IPS DF 6.9 (cell line): ENCODE measurements at regions not wholly inside any gene's neighbourhood (a gene's known extent, or its start where the extent isn't known, plus 50 kb on each side); places are given as distances from the start of the nearest gene placed in this dataset.

Source experiments
- DNase-seq: peaks from one replicate; pipeline ENCODE4 v3.0.0-alpha.2; 2013; ENCODE audit warnings: low read depth, low spot score
- H3K27ac ChIP-seq: one replicate; pipeline ENCODE4 v1.5.1; 2013; ENCODE audit warnings: low read length, control low read depth
- H3K27me3 ChIP-seq: 2 replicates; pipeline ENCODE4 v1.6.1; 2013; ENCODE audit warnings: mild to moderate bottlenecking, low read length; ENCODE audit not compliant: control insufficient read depth, insufficient read depth
- H3K36me3 ChIP-seq: 2 replicates; pipeline ENCODE4 v1.6.1; 2013; ENCODE audit warnings: low read length; ENCODE audit not compliant: control insufficient read depth, insufficient read depth
- H3K4me1 ChIP-seq: 2 replicates; pipeline ENCODE4 v1.6.1; 2013; ENCODE audit warnings: low read length; ENCODE audit not compliant: control insufficient read depth, insufficient read depth
- H3K4me3 ChIP-seq: 2 replicates; pipeline ENCODE4 v1.5.1; 2013; ENCODE audit warnings: mild to moderate bottlenecking, low read length
- H3K9me3 ChIP-seq: 2 replicates; pipeline ENCODE4 v1.6.1; 2013; ENCODE audit warnings: low read length, inconsistent platforms; ENCODE audit not compliant: control insufficient read depth, insufficient read depth
- WGBS: extraction: QIAGEN DNeasy Blood & Tissue Kit; methylation state at CpG from one replicate; pipeline ENCODE4 v1.1.7; 2013; ENCODE audit warnings: mixed read lengths, missing lambda C conversion rate; ENCODE audit not compliant: insufficient read length, insufficient coverage; 5-methylcytosine and 5-hydroxymethylcytosine counted together

- H3K27ac ChIP-seq = no peak overlapping the region
- H3K4me1 ChIP-seq = no peaks in the 10 kb centered on the region
- no CpG with 5 or more reads among the region's 1 CpG for WGBS
- H3K36me3 ChIP-seq = no peaks in the 10 kb centered on the region
- no peak for DNase-seq
- no peaks in the 10 kb centered on the region for H3K9me3 ChIP-seq
- no peaks in the 10 kb centered on the region for H3K27me3 ChIP-seq
- no peak overlapping the region for H3K4me3 ChIP-seq
Measured at GRCh38 chr5:91223886-91224285, 159.2 kb downstream of the ARRDC3 start.

GRCh38 chr5:91222482-91222881 lies 160.6 kb downstream of the ARRDC3 start:
- no peaks in the 10 kb centered on the region for H3K27me3 ChIP-seq
- WGBS = no CpG with 5 or more reads among the region's 5 CpGs
- no peak overlapping the region for H3K4me3 ChIP-seq
- DNase-seq = no peak
- H3K27ac ChIP-seq = no peak overlapping the region
- H3K9me3 ChIP-seq = no peaks in the 10 kb centered on the region
- H3K36me3 ChIP-seq = no peaks in the 10 kb centered on the region
- H3K4me1 ChIP-seq = no peaks in the 10 kb centered on the region

GRCh38 chr5:91221917-91222316 lies 161.2 kb downstream of the ARRDC3 start:
- DNase-seq = no peak
- Histone ChIP-seq H3K4me3 (no peak overlapping the region), H3K27ac (no peak overlapping the region), H3K36me3 (no peaks in the 10 kb centered on the region), H3K9me3 (no peaks in the 10 kb centered on the region), H3K4me1 (no peaks in the 10 kb centered on the region), H3K27me3 (no peaks in the 10 kb centered on the region)
- no CpG with 5 or more reads among the region's 1 CpG for WGBS

GRCh38 chr5:91219803-91220371 lies 163.2 kb downstream of the ARRDC3 start:
- Histone ChIP-seq H3K4me3 (no peak overlapping the region), H3K27ac (no peak overlapping the region)
- WGBS = no CpG with 5 or more reads among the region's 3 CpGs

GRCh38 chr5:91219091-91219802 lies 163.9 kb downstream of the ARRDC3 start:
- Histone ChIP-seq H3K36me3 (no peaks in the 10 kb centered on the region), H3K27me3 (no peaks in the 10 kb centered on the region), H3K4me3 (no peak overlapping the region), H3K9me3 (no peaks in the 10 kb centered on the region), H3K4me1 (no peaks in the 10 kb centered on the region), H3K27ac (no peak overlapping the region)
- no peak for DNase-seq
- no CpG with 5 or more reads among the region's 5 CpGs for WGBS

More at GRCh38 chr5:91219803-91220371, 163.2 kb downstream of the ARRDC3 start:
- H3K4me1 ChIP-seq = no peaks in the 10 kb centered on the region
- no peaks in the 10 kb centered on the region for H3K36me3 ChIP-seq
- H3K27me3 ChIP-seq = no peaks in the 10 kb centered on the region
- peak; percentile 22 for DNase-seq
- no peaks in the 10 kb centered on the region for H3K9me3 ChIP-seq

- H3K36me3 ChIP-seq = no peaks in the 10 kb centered on the region
- H3K4me3 ChIP-seq = no peak overlapping the region
- no peaks in the 10 kb centered on the region for H3K9me3 ChIP-seq
- DNase-seq = no peak
- no peak overlapping the region for H3K27ac ChIP-seq
- no peaks in the 10 kb centered on the region for H3K4me1 ChIP-seq
- H3K27me3 ChIP-seq = no peaks in the 10 kb centered on the region
- WGBS = no CpG with 5 or more reads among the region's 1 CpG
Measured at GRCh38 chr5:91217859-91218258, 165.3 kb downstream of the ARRDC3 start.

- H3K36me3 ChIP-seq = no peaks in the 10 kb centered on the region
- H3K9me3 ChIP-seq = no peaks in the 10 kb centered on the region
- DNase-seq = no peak
- H3K4me1 ChIP-seq = no peaks in the 10 kb centered on the region
- WGBS = no CpG with 5 or more reads among the region's 4 CpGs
- no peak overlapping the region for H3K27ac ChIP-seq
- H3K27me3 ChIP-seq = no peaks in the 10 kb centered on the region
- H3K4me3 ChIP-seq = no peak overlapping the region
Measured at GRCh38 chr5:91214571-91214970, 168.5 kb downstream of the ARRDC3 start.
